RWPE1 (cell line): ENCODE measurements at regions not wholly inside any gene's neighbourhood (a gene's known extent, or its start where the extent isn't known, plus 50 kb on each side); places are given as distances from the start of the nearest gene placed in this dataset.
"Not testable (repeated sequence)": the region's sequence is repeated elsewhere in the genome, so short reads cannot be mapped to it uniquely, and the experiment has no call there.

Source experiments
- CTCF ChIA-PET: fragments of 350-600 bp; sonication (Branson Sonifier 250); formaldehyde crosslinking; extraction: SDS; loops from one replicate; lab custom pipeline; 2021; lab: Yijun Ruan, JAX
- POLR2A ChIA-PET: fragments of 400-600 bp; formaldehyde crosslinking; extraction: SDS; loops from one replicate; lab custom pipeline; 2020; ENCODE audit warnings: antibody characterized with exemption; ENCODE audit not compliant: low non-redundant PET; lab: Yijun Ruan, JAX
- DNase-seq: peaks from one replicate; pipeline ENCODE4 v3.0.0; 2012; ENCODE audit warnings: low spot score
- H3K27ac ChIP-seq: fragments of 450-650 bp; 2 replicates; pipeline ENCODE4 v1.5.1; 2017
- TF ChIP-seq, protein P1 (sequence below): fragments of 450-650 bp; conservative IDR thresholded peaks from 2 replicates; pipeline ENCODE4 v1.5.1; 2017; ENCODE audit warnings: low read depth, mild to moderate bottlenecking

DNA sequence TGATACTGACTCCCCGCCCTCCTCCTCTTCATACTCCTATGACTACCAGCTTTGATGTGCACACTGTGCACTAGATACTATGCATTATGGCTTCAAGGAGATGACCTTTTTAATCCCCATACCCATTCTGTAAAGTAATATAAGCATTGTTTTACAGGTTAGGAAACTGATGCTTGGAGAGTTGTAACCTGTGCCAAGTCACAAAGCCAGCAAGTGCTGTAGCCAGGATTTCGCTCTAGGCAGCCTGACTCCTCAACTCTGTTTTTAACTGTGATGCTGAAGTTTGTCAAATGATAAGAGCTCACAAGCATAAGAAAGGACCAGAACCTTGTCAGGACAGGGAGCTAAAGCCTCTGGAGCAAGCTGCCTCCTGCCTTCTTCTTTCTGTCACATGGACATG is 461.3 kb downstream of the TMEM232 start:
- TF ChIP-seq, protein P1, sequence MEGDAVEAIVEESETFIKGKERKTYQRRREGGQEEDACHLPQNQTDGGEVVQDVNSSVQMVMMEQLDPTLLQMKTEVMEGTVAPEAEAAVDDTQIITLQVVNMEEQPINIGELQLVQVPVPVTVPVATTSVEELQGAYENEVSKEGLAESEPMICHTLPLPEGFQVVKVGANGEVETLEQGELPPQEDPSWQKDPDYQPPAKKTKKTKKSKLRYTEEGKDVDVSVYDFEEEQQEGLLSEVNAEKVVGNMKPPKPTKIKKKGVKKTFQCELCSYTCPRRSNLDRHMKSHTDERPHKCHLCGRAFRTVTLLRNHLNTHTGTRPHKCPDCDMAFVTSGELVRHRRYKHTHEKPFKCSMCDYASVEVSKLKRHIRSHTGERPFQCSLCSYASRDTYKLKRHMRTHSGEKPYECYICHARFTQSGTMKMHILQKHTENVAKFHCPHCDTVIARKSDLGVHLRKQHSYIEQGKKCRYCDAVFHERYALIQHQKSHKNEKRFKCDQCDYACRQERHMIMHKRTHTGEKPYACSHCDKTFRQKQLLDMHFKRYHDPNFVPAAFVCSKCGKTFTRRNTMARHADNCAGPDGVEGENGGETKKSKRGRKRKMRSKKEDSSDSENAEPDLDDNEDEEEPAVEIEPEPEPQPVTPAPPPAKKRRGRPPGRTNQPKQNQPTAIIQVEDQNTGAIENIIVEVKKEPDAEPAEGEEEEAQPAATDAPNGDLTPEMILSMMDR = no peak
- no peak for DNase-seq
- no peak overlapping the region for H3K27ac ChIP-seq
- ChIA-PET POLR2A (no interaction called here), CTCF (no interaction called here)

DNA sequence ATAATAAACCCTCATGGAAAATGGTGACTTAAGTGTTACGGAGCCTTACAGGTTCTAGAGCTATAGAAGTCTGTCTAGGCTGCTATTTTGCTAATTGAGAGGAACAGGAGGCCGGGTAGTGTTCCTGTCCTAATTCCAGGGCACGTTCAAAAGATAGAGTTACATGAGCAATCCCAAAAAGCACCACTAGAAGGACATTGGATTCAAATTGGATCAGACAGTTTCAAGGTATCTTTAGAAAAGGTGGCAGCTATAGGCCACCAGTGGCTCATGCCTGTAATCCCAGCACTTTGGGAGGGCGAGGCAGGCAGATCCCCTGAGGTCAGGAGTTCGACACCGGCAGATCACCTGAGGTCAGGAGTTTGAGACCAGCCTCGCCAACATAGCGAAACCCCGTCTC is 458.8 kb downstream of the TMEM232 start:
- no peak overlapping the region for H3K27ac ChIP-seq
- POLR2A ChIA-PET = no interaction called here
- TF ChIP-seq, protein P1 = no peak
- CTCF ChIA-PET = interaction anchor here (0.6 to 1.1 kb wide), 2 partner anchors 108 to 1024 kb away, joined by 3 read pairs; no protein-coding TSS in a partner anchor
- DNase-seq = no peak

DNA sequence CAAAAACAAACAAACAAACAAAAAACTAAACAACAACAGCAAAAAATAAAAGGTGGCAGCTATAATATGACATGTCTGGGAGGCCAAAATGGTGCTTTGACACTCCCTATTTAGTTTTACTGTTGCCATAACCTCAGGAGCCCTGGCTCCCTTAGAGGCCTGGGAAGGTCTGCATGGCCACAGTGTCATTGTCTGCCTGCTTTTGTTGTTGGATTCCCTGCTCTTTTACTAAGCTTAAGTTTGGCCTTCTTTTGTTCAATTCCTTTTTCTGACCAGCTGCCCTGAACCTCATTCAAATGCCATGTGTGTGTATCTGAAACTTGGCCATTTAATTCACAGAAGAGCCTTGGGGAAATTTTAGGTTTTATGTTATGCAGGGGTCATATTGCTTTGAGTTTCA is 458.2 kb downstream of the TMEM232 start:
- DNase-seq = no peak
- ChIA-PET POLR2A (no interaction called here), CTCF (interaction anchor here (0.6 to 1.1 kb wide), 4 partner anchors 109 to 1689 kb away, joined by 3 to 4 read pairs (median 4); no protein-coding TSS in a partner anchor)
- H3K27ac ChIP-seq = no peak overlapping the region
- TF ChIP-seq, protein P1 = no peak

DNA sequence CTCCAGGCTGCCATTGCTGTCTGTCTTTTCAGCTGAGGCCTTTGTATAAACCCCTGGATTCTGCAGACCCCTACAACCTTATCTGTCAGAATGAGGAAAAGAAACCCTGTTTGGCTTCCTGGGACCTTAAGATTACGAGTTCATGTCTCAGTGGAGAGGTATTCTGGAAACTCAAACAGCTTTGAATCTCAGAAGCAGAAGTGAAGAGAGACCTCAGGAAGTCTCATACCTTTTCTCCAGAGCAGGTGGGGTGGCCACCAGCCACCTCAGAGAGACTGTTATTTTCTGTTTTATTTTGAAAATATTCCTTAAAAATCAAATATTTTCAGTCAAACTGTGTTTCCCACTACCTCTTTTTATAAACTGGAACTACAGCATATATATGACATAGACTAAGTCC is 457.5 kb downstream of the TMEM232 start:
- H3K27ac ChIP-seq = no peak overlapping the region
- POLR2A ChIA-PET = no interaction called here
- DNase-seq = no peak
- CTCF ChIA-PET = interaction anchor here (0.5 to 0.6 kb wide), 3 partner anchors 580 to 1690 kb away, joined by 3 to 4 read pairs (median 3); no protein-coding TSS in a partner anchor
- TF ChIP-seq, protein P1 = no peak

DNA sequence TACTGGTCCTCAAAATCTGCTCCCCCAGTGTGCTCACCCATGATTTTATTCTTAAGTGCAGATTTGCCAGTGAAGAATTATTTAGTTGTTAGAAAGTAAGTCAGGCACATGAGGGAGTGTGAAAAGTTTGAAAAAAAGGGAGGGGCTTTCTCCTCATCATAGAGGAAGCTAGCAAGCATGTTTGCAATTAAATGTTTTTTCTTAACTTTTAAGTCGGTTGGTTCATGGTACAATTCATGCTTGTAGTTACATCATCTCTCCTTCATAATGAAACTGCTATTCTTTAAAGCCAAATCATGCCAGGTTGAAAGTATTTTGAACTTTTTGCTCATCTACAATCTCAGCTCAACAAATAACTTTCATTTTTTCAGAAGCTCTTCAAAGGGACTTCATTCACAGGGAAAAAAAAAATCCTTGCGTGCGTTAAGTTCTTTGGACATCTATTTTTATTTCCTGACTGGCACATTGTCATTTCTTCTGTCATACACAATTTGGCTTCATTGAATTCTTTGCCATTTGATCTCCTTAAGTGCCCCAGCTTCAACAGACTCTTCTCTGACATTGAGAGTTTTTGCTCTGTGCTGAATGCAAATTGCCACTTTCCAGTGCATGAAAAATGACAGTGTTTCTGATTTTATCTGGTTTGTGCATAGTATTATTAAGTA is 456.9 kb downstream of the TMEM232 start:
- TF ChIP-seq, protein P1 = no peak
- DNase-seq = no peak
- no peak overlapping the region for H3K27ac ChIP-seq
- CTCF ChIA-PET = interaction anchor here (0.5 to 0.6 kb wide), 2 partner anchors 434 to 722 kb away, joined by 3 read pairs; no protein-coding TSS in a partner anchor
- POLR2A ChIA-PET = no interaction called here

DNA sequence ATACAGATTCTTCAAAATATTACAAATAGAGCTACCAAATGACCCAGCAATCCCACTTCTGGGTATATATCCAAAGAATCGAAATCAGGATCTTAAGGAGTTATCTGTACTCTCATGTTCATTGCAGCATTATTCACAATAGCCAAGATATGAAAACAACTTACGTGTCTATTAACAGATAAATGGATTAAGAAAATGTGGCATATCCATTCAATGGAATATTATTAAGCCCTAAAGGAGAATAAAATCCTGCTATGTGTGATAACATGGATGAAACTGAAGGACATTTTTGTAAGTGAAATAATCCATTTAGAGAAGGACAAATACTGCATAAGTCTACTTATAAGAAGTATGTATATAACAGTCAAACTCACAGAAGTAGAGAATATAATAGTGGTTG is 450.6 kb downstream of the TMEM232 start:
- H3K27ac ChIP-seq = no peak overlapping the region
- TF ChIP-seq, protein P1 = no peak
- POLR2A ChIA-PET = no interaction called here
- CTCF ChIA-PET = no interaction called here
- DNase-seq = no peak

DNA sequence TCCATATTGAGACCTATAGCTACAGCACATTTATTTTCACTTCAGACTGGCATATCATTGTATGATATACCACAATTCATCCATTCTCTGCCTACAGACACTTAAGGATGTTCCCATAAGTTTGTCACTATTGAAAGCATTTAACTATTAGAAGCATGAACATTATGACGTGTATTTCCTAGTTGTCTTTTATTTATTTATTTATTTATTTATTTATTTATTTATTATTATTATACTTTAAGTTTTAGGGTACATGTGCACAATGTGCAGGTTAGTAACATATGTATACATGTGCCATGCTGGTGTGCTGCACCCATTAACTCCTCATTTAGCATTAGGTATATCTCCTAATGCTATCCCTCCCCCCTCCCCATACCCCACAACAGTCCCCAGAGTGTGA is 448.0 kb downstream of the TMEM232 start:
- H3K27ac ChIP-seq, DNase-seq, POLR2A ChIA-PET, CTCF ChIA-PET: not testable (repeated sequence)

DNA sequence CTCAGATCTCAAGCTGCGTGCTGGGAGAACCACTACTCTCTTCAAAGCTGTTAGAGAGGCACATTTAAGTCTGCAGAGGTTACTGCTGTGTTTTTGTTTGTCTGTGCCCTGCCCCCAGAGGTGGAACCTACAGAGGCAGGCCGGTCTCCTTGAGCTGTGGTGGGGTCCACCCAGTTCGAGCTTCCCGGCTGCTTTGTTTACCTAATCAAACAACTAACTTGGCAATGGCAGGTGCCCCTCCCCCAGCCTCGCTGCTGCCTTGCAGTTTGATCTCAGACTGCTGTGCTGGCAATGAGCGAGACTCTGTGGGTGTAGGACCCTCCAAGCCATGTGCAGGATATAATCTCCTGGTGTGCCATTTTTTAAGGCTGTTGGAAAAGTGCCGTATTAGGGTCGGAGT is 442.4 kb downstream of the TMEM232 start:
- H3K27ac ChIP-seq, POLR2A ChIA-PET, CTCF ChIA-PET, DNase-seq: not testable (repeated sequence)
